Esophagus muscularis mucosa (tissue), 3 donors: ENCODE measurements at regions not wholly inside any gene's neighbourhood (a gene's known extent, or its start where the extent isn't known, plus 50 kb on each side); places are given as distances from the start of the nearest gene placed in this dataset.

ENCODE experiments used
- CTCF ChIP-seq, 3 experiments: fragments of 200-600 bp in 2 of 3; fragments of 450-650 bp in 1 of 3; sonication (generic) in 2 of 3; IDR thresholded peaks; one replicate each; pipeline ENCODE4 v1.5.1; 2017 to 2019; ENCODE audit warnings: antibody characterized with exemption in 3 of 3, mild to moderate bottlenecking in 2 of 3, moderate library complexity in 1 of 3
- POLR2AphosphoS5 ChIP-seq, 2 donors: sonication (generic); formaldehyde crosslinking; IDR thresholded peaks; one replicate each; pipeline ENCODE4 v1.6.1; 2017; ENCODE audit warnings: antibody characterized with exemption in 2 of 2

- TF ChIP-seq CTCF (IDR thresholded peaks at IDR 0.05) (no peak), POLR2AphosphoS5 (IDR thresholded peaks at IDR 0.05) (no peak)
These were observed 51.8 kb upstream of the FREM2 start for GRCh38 chr13:38635030-38635429.
